Esophagus squamous epithelium (tissue), 5 donors: ENCODE measurements at regions not wholly inside any gene's neighbourhood (a gene's known extent, or its start where the extent isn't known, plus 50 kb on each side); places are given as distances from the start of the nearest gene placed in this dataset.
A peak's percentile ranks its signal among the peaks of the same experiment; 100 is the strongest.

Experiments used
- DNase-seq: peaks from one replicate; lab custom pipeline; 2025; lab: John Stamatoyannopoulos, UW
- H3K27ac ChIP-seq, 4 donors: fragments of 200-600 bp; sonication (generic); one replicate each; pipeline ENCODE4 v1.5.1; 2016 to 2019; ENCODE audit warnings: mild to moderate bottlenecking in 1 of 4
- H3K27me3 ChIP-seq, 4 donors: fragments of 200-600 bp; sonication (generic); 1 replicate in 3 of 4; 2 replicates in 1 of 4; pipeline versions ENCODE4 v1.5.1 to v1.6.0; 2017 to 2021; ENCODE audit warnings: antibody characterized with exemption in 1 of 4
- H3K36me3 ChIP-seq, 3 donors: fragments of 200-600 bp; sonication (generic); one replicate each; pipeline ENCODE4 v1.5.1; 2016 to 2019
- H3K4me1 ChIP-seq, 3 donors: fragments of 200-600 bp; sonication (generic); one replicate each; pipeline ENCODE4 v1.5.1; 2017 to 2019
- H3K4me3 ChIP-seq, 4 donors: fragments of 200-600 bp; sonication (generic); 1 replicate in 3 of 4; 2 replicates in 1 of 4; pipeline ENCODE4 v1.5.1; 2016 to 2019; ENCODE audit warnings: mild to moderate bottlenecking in 2 of 4, moderate library complexity in 1 of 4
- H3K9me3 ChIP-seq, 3 donors: fragments of 200-600 bp; sonication (generic); one replicate each; pipeline ENCODE4 v1.5.1; 2016 to 2019
- CTCF ChIP-seq, 6 experiments: fragments of 450-650 bp in 4 of 6; fragments of 200-600 bp in 2 of 6; sonication (generic) in 2 of 6; IDR thresholded peaks; one replicate each; pipeline ENCODE4 v1.5.1; 2016 to 2019; ENCODE audit warnings: antibody characterized with exemption in 6 of 6, mild to moderate bottlenecking in 4 of 6, moderate library complexity in 4 of 6
- POLR2A ChIP-seq, 4 donors: fragments of 450-650 bp; IDR thresholded peaks; one replicate each; pipeline ENCODE4 v1.6.1; 2017; ENCODE audit warnings: antibody characterized with exemption in 4 of 4, mild to moderate bottlenecking in 4 of 4, moderate library complexity in 3 of 4
- WGBS, 2 donors: methylation state at CpG; one replicate each; pipeline ENCODE4 v1.1.5; 2018; 5-methylcytosine and 5-hydroxymethylcytosine counted together
- intact Hi-C: fragments of 100-400 bp; cut with DNase I; formaldehyde crosslinking; loops from one replicate; pipeline ENCODE4 v1.15.0; 2022
- donor health status: DM: yes; HTN: yes; CAD: no.

- Histone ChIP-seq H3K27ac (peak overlapping the region in 3 of 4 donors; percentile 43 to 62 (median 54)), H3K9me3 (no peaks in the 10 kb centered on the region), H3K27me3 (no peaks in the 10 kb centered on the region), H3K36me3 (no peaks in the 10 kb centered on the region), H3K4me1 (peaks cover 2 to 44% (median 5%) of the 10 kb centered on the region in 3 donors), H3K4me3 (no peak overlapping the region)
- intact Hi-C loops = no loop called here
- TF ChIP-seq POLR2A (IDR thresholded peaks at IDR 0.05) (no peak), CTCF (IDR thresholded peaks at IDR 0.05) (no peak)
- DNase-seq = no peak
- WGBS, 2 donors = 56 to 70% methylated on average over 14 of the region's 14 CpGs
Measured at GRCh38 chr10:110426294-110427181, 71.2 kb upstream of the DUSP5 start.

GRCh38 chr10:110429301-110429700 lies 68.4 kb upstream of the DUSP5 start:
- no peaks in the 10 kb centered on the region for H3K27me3 ChIP-seq
- no peaks in the 10 kb centered on the region for H3K9me3 ChIP-seq
- 58 to 62% methylated on average over 2 of the region's 2 CpGs for WGBS, 2 donors
- H3K27ac ChIP-seq = peak overlapping the region; percentile 38 to 80 (median 76)
- DNase-seq = no peak
- no peak for TF ChIP-seq CTCF (IDR thresholded peaks at IDR 0.05)
- no peak for TF ChIP-seq POLR2A (IDR thresholded peaks at IDR 0.05)
- peaks cover 5 to 56% (median 6%) of the 10 kb centered on the region in 3 donors for H3K4me1 ChIP-seq
- intact Hi-C loops = no loop called here
- no peak overlapping the region for H3K4me3 ChIP-seq
- no peaks in the 10 kb centered on the region for H3K36me3 ChIP-seq

GRCh38 chr10:110430340-110431273 lies 67.1 kb upstream of the DUSP5 start:
- Histone ChIP-seq H3K27ac (peak overlapping the region; percentile 49 to 80 (median 76)), H3K9me3 (no peaks in the 10 kb centered on the region), H3K4me1 (peaks cover 5 to 59% (median 6%) of the 10 kb centered on the region in 3 donors), H3K27me3 (no peaks in the 10 kb centered on the region), H3K36me3 (no peaks in the 10 kb centered on the region), H3K4me3 (no peak overlapping the region)
- 66 to 86% methylated on average over 10 to 12 of the region's 13 CpGs for WGBS, 2 donors
- DNase-seq = no peak
- intact Hi-C loops = no loop called here
- TF ChIP-seq POLR2A (IDR thresholded peaks at IDR 0.05) (no peak), CTCF (IDR thresholded peaks at IDR 0.05) (no peak)

- TF ChIP-seq POLR2A (IDR thresholded peaks at IDR 0.05) = no peak
- no peak for TF ChIP-seq CTCF (IDR thresholded peaks at IDR 0.05)
- WGBS, 2 donors = 52 to 66% methylated on average over 7 of the region's 7 CpGs
- Histone ChIP-seq H3K36me3 (no peaks in the 10 kb centered on the region), H3K27me3 (no peaks in the 10 kb centered on the region), H3K4me3 (no peak overlapping the region), H3K9me3 (no peaks in the 10 kb centered on the region), H3K27ac (peak overlapping the region in 3 of 4 donors; percentile 76 to 80 (median 77)), H3K4me1 (peaks cover 5 to 59% (median 6%) of the 10 kb centered on the region in 3 donors)
- no peak for DNase-seq
- intact Hi-C loops = no loop called here
Measured at GRCh38 chr10:110431659-110432058, 66.0 kb upstream of the DUSP5 start.
